GM21360 (cell line): ENCODE measurements at regions not wholly inside any gene's neighbourhood (a gene's known extent, or its start where the extent isn't known, plus 50 kb on each side); places are given as distances from the start of the nearest gene placed in this dataset.
"Not testable (repeated sequence)": the region's sequence is repeated elsewhere in the genome, so short reads cannot be mapped to it uniquely, and the experiment has no call there.

Experiments used
- ATAC-seq: cut with Tn5 transposase; IDR thresholded peaks from one replicate; pipeline ENCODE4 v1.9.1; 2021; ENCODE audit warnings: mild to moderate bottlenecking, moderate library complexity; ENCODE audit not compliant: unreplicated experiment

- no peak for ATAC-seq
Measured at GRCh38 chr17:13157656-13158055, 139.8 kb upstream of the ELAC2 start.

DNA sequence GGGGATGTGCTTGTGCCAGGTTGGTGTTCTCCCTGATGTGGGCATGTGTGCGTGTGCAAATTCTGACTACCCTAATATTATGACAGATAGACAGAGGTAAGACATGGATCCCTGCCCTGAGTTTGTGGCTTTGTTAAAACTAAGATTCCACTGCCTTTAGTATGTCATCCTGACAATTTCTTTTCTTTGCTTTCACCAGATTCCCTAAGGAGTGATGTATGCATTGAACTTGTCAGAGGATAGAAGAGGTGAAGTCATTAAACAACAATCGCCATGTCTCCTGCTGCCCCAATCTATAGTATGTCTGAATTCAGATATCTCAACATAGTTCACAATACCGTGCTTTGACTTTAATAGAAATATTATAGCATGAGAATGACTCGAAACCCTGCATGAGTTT is 137.1 kb upstream of the ELAC2 start:
- no peak for ATAC-seq

DNA sequence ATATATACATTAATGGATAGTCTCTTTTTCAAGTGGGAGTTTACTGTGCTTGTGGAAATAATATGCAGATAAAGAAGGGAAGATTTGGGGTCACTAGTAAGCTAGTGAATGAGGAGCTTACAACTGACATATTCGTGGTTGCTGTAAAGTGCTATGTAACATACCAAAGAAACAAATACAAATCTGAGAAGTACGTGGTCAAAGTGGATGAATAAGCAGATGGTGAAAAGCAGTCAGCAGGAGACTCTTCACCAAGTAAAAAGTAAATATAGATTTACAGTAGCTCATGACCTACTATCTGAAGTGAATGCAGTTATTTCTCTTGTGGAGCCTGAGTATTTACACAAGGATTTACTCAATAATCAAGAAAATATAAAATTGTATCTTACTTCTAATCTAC is 136.6 kb upstream of the ELAC2 start:
- no peak for ATAC-seq

DNA sequence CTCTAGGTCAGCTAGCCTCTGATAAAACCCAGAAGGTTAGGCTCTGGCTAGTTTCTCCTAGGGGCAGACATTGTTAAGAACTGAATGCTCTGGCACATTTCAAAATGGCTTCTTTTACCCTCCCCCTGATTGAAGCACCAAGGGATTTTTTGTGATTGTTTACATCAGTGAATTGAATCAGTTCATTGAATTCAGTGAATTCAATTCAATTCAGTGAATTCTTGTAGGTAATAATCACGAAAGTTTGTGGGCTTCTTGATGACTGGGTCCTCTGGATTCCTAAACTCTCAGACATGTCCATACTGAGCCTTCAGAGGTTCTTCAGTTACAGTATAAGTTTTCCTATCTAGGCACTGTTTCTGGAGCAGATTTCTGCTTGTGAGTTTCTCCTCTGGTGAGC is 135.2 kb upstream of the ELAC2 start:
- ATAC-seq, result no peak

DNA sequence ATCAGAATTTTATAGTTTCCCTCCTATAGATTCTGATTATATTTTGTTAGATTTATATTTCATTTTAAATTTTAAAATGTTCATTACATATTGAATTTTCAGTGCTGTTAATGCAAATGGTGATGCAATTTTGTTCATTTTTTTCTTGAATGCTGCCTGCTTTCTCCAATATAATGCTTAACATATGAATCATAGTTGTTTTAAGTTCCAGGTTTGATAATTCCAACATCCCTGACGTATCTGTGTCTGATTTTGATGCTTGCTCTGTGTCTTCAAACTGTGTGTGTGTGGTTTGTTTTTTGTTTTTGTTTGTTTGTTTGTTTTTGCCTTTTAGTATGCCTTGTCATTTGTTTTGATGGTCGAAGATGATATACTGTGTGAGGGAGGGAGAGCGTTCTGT is 134.7 kb upstream of the ELAC2 start:
- no peak for ATAC-seq

- not testable (repeated sequence) for ATAC-seq
Measured at GRCh38 chr17:13150738-13151137, 132.9 kb upstream of the ELAC2 start.

- ATAC-seq, result no peak
Measured at GRCh38 chr17:13143001-13143400, 125.2 kb upstream of the ELAC2 start.

DNA sequence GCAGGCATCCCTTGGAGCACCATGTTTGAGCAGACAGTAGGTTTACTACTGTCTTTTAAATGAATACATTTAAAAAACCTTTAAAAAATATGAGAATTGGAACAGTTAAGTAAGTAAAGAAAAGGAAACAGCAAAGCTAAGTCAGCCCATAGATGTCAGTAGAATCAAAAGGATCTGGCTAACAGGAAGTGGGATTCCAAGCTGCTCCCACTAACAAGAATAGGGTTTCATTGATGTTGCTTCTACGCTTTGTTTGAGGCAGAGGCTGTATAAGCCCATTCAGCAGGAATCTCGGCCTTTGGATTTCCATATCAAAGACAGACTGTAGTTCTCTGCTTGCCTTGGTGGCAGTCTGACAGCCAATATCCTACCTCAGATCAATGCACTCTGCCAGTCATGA is 122.9 kb upstream of the ELAC2 start:
- no peak for ATAC-seq

- no peak for ATAC-seq
Measured at GRCh38 chr17:13135506-13135905, 117.7 kb upstream of the ELAC2 start.

GRCh38 chr17:13134076-13134475 is 116.2 kb upstream of the ELAC2 start:
- no peak for ATAC-seq

GRCh38 chr17:13131225-13131624 is 113.4 kb upstream of the ELAC2 start:
- ATAC-seq, result no peak

DNA sequence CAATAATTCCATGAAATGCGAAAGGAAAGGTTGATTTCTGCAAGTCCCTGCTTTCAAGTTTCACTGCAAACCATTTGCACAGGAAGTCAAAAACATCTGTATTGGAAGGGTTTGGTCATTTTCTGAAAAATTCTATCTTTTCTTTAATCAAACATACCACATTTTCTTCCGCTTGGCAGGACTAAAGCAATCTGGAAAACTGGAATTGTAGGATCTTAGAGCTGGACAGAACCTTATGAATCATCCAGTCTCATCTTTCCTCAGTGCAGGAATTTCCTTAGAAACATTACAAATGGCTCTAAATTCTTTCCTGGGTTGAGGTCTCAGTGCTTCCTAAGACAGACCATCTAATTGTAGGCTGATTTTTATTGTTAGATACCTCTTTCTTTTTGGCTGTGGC is 111.5 kb upstream of the ELAC2 start:
- ATAC-seq, result no peak

GRCh38 chr17:13128676-13129075 is 110.8 kb upstream of the ELAC2 start:
- no peak for ATAC-seq

DNA sequence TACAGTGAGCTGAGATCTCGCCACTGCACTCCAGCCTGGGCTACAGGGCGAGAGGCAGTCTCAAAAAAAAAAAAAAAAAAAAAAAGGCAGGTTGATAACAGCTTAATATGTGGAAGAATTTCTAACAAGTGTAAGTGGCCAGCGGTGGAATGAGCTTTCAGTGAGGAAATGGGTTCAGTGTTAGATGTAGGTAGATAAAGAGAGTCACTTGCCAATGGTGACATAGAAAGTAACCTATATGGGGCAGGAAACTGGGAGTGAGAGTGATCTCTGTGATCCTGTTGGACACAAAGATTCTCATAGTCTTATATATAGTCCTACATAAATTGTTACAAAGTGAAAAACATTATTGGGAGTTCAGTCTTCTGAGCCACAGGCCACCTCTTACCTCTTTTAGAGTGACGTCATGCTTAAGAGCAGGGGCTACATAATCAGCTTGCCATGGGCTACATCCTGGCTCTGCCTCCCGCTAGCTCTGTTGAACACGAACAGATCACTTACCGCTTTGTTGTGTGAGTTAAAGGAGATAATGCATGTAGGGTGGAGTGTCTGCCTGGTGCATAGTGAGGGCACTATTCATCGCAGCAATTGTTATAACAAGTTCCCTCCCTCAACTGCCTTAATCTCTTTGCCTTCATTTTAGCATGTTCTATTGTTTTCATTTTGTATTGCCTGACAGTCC is 110.2 kb upstream of the ELAC2 start:
- ATAC-seq, result no peak

DNA sequence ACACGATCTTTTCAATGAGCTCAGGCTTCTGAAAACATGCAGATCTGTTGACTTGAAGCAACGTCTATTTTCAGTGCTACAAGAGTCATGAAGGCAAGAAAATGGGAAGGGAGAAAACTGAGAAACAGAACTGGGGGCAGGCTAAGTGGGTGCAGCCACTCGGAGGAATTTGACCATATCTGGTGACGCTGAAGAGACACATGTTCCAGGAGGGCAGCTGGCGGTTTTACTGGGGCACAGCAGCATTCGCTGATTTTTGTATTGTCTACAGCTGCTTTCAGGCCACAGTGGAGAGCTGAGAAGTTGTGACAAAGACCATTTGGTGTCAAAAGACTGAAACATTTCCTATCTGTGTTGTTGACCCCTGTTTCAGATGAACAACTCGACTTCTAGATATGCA is 103.0 kb upstream of the ELAC2 start:
- ATAC-seq, result no peak

DNA sequence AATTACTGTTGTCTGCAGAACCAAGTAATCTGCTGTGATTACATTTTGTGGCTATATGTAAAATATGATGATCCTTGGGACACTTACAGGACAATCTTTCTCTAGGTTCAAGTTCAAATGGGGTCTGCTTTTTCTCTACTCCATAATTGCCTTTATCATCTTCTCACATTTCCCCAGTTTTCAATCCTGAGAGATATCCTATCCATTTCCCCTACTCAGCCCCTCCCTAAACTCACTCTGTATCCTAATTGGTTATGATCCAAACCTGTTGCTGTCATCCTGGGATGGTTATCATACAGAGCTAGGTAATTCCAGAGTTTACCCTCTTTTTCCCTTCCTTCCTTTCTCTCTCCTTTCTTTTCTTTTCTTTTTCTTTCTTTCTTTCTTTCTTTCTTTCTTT is 100.5 kb upstream of the ELAC2 start:
- no peak for ATAC-seq

- no peak for ATAC-seq
Measured at GRCh38 chr17:13117616-13118015, 99.8 kb upstream of the ELAC2 start.

GRCh38 chr17:13114601-13115031 is 96.8 kb upstream of the ELAC2 start:
- peak; percentile 76 for ATAC-seq

- no peak for ATAC-seq
Measured at GRCh38 chr17:13113821-13114525, 96.1 kb upstream of the ELAC2 start.

DNA sequence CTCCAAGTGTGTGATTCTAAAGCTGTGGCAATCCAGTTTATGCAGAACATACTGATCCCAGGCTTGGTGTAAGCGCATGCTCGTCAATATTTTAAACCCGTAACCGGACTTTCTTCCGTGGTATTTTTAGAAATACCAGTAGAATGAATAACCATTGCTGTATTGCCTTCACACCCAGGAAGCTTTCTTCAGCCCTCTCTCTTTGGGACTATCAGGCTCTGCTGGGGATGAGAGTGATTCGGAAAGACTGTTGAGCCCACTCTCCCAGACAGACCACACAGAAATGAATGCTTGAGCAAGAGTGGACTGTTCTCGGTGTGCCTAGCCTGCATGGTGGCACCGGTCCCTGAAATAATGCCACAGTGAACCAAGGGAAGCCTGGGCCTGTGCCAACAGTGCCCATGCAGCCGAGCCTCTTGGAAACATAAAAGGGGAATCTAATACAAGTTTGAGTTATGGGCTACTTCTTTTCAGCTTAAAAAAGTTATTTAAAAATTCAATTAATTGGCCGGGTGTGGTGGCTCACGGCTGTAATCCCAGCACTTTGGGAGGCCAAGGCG is 89.9 kb upstream of the ELAC2 start:
- ATAC-seq, result no peak

GRCh38 chr17:13106171-13106570 is 88.3 kb upstream of the ELAC2 start:
- ATAC-seq, result no peak

DNA sequence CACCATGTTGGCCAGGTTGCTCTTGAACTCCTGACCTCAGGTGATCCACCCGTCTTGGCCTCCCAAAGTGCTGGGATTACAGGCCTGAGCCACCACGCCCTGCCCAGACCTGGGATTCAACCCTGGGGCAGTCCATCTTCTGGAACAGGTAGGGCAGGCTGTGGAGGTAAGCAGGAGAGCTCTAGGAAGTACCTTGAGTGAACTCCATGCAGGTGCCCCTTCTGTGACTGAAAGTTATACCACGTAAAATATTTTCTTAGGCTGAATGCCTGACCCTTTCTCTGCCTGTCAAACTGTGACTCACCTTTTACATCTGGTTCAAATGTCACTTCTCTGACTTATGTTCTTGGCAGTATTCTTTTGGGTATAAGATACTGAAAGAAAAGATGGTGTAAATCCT is 86.7 kb upstream of the ELAC2 start:
- no peak for ATAC-seq
